Naive thymus-derived CD4-positive, alpha-beta T cell (primary cell): ENCODE measurements at regions not wholly inside any gene's neighbourhood (a gene's known extent, or its start where the extent isn't known, plus 50 kb on each side); places are given as distances from the start of the nearest gene placed in this dataset.

Experiments used
- ATAC-seq: fragments of 150-1000 bp; cut with Tn5 transposase; 2 replicates; pipeline ENCODE4 v1.10.0; 2021; ENCODE audit warnings: mild to moderate bottlenecking, moderate library complexity
- CTCF ChIA-PET: fragments of 350-600 bp; sonication (Branson Sonifier 250); formaldehyde crosslinking; loops from one replicate; lab custom pipeline; 2021; ENCODE audit warnings: antibody characterized with exemption; lab: Charles Lee
- POLR2A ChIA-PET: fragments of 350-600 bp; sonication (Branson Sonifier 250); formaldehyde crosslinking; loops from one replicate; lab custom pipeline; 2021; ENCODE audit warnings: antibody characterized with exemption, inconsistent platforms; lab: Charles Lee
- DNase-seq, 9 donors: peaks; one replicate each; pipeline versions ENCODE4 v3.0.0 to v3.0.0-alpha.2; 2020 to 2022; ENCODE audit warnings: mixed read lengths in 1 of 9
- H3K27ac ChIP-seq: one replicate; pipeline ENCODE4 v1.7.0; 2013; ENCODE audit warnings: mild to moderate bottlenecking, low read depth, low read length, moderate library complexity
- H3K27me3 ChIP-seq, 2 donors: one replicate each; pipeline ENCODE4 v1.7.0; 2013; ENCODE audit warnings: low read length in 2 of 2, mild to moderate bottlenecking in 2 of 2, moderate library complexity in 2 of 2; ENCODE audit not compliant: control insufficient read depth in 2 of 2, insufficient read depth in 2 of 2
- H3K36me3 ChIP-seq, 3 experiments: 1 replicate in 2 of 3; 2 replicates in 1 of 3; pipeline ENCODE4 v1.7.0; 2013; ENCODE audit warnings: low read length in 3 of 3, mild to moderate bottlenecking in 3 of 3, moderate library complexity in 1 of 3; ENCODE audit not compliant: insufficient read depth in 3 of 3, control insufficient read depth in 2 of 3
- H3K4me1 ChIP-seq, 2 donors: one replicate each; pipeline ENCODE4 v1.7.0; 2013; ENCODE audit warnings: low read length in 2 of 2, mild to moderate bottlenecking in 2 of 2, moderate library complexity in 1 of 2; ENCODE audit not compliant: control insufficient read depth in 2 of 2, insufficient read depth in 2 of 2
- H3K4me3 ChIP-seq: 2 replicates; pipeline ENCODE4 v1.7.0; 2013; ENCODE audit warnings: mild to moderate bottlenecking, low read length
- H3K9me3 ChIP-seq, 3 experiments: 1 replicate in 2 of 3; 2 replicates in 1 of 3; pipeline ENCODE4 v1.7.0; 2013; ENCODE audit warnings: low read length in 3 of 3; ENCODE audit not compliant: control insufficient read depth in 2 of 3
- H3K27ac Mint-ChIP-seq, 9 donors: one replicate each; pipeline ENCODE4 v1.8.0; 2020 to 2022; ENCODE audit warnings: mixed read lengths in 9 of 9, mild to moderate bottlenecking in 8 of 9, moderate library complexity in 5 of 9, inconsistent platforms in 2 of 9
- H3K27me3 Mint-ChIP-seq, 5 donors: one replicate each; pipeline ENCODE4 v1.8.0; 2021 to 2022; ENCODE audit warnings: mixed read lengths in 5 of 5, mild to moderate bottlenecking in 1 of 5
- H3K36me3 Mint-ChIP-seq, 5 donors: one replicate each; pipeline ENCODE4 v1.8.0; 2020 to 2022; ENCODE audit warnings: mixed read lengths in 5 of 5, mild to moderate bottlenecking in 3 of 5, inconsistent platforms in 1 of 5
- H3K4me1 Mint-ChIP-seq, 7 donors: one replicate each; pipeline ENCODE4 v1.8.0; 2020 to 2022; ENCODE audit warnings: mixed read lengths in 7 of 7, mild to moderate bottlenecking in 3 of 7, inconsistent platforms in 1 of 7
- H3K4me3 Mint-ChIP-seq, 10 donors: one replicate each; pipeline ENCODE4 v1.8.0; 2020 to 2022; ENCODE audit warnings: mild to moderate bottlenecking in 10 of 10, mixed read lengths in 10 of 10, moderate library complexity in 6 of 10, inconsistent platforms in 2 of 10
- H3K9me3 Mint-ChIP-seq, 11 donors: one replicate each; pipeline ENCODE4 v1.8.0; 2020 to 2022; ENCODE audit warnings: mixed read lengths in 11 of 11, mild to moderate bottlenecking in 4 of 11, inconsistent platforms in 1 of 11, moderate library complexity in 1 of 11
- intact Hi-C, 2 donors: fragments of 100-400 bp; cut with micrococcal nuclease; formaldehyde crosslinking; loops; one replicate each; pipeline ENCODE4 v1.15.1; 2023

GRCh38 chr2:100194951-100195350 lies 52.6 kb upstream of the AFF3 start:
- Mint-ChIP-seq H3K4me1 (peaks cover 0 to 5% (median 0%) of the 10 kb centered on the region in 7 donors), H3K27ac (no peak overlapping the region), H3K9me3 (peaks cover 0 to 4% (median 0%) of the 10 kb centered on the region in 11 donors), H3K4me3 (no peak overlapping the region), H3K27me3 (peaks cover 0 to 13% (median 4%) of the 10 kb centered on the region in 5 donors), H3K36me3 (no peaks in the 10 kb centered on the region)
- ChIA-PET CTCF (no interaction called here), POLR2A (no interaction called here)
- no peaks in the 10 kb centered on the region for H3K27me3 ChIP-seq
- DNase-seq (no peak), ATAC-seq (no peak)
- H3K36me3 ChIP-seq: no peaks in the 10 kb centered on the region
- no peaks in the 10 kb centered on the region for H3K9me3 ChIP-seq
- no peak overlapping the region for H3K27ac ChIP-seq
- intact Hi-C loops: no loop called here
- no peak overlapping the region for H3K4me3 ChIP-seq
- no peaks in the 10 kb centered on the region for H3K4me1 ChIP-seq

GRCh38 chr2:100193291-100193710 lies 50.9 kb upstream of the AFF3 start:
- Mint-ChIP-seq H3K4me3 (no peak overlapping the region), H3K27me3 (peaks cover 0 to 13% (median 4%) of the 10 kb centered on the region in 5 donors), H3K9me3 (peaks cover 0 to 4% (median 0%) of the 10 kb centered on the region in 11 donors), H3K4me1 (peaks cover 0 to 5% (median 0%) of the 10 kb centered on the region in 7 donors), H3K27ac (no peak overlapping the region), H3K36me3 (no peaks in the 10 kb centered on the region)
- no peak for DNase-seq
- H3K36me3 ChIP-seq: no peaks in the 10 kb centered on the region
- POLR2A ChIA-PET: no interaction called here
- H3K27ac ChIP-seq: no peak overlapping the region
- H3K4me3 ChIP-seq: no peak overlapping the region
- ATAC-seq: no peak
- H3K4me1 ChIP-seq: no peaks in the 10 kb centered on the region
- H3K9me3 ChIP-seq: no peaks in the 10 kb centered on the region
- intact Hi-C loops: no loop called here
- H3K27me3 ChIP-seq: no peaks in the 10 kb centered on the region
- CTCF ChIA-PET: no interaction called here

GRCh38 chr2:100192825-100193224 lies 50.4 kb upstream of the AFF3 start:
- POLR2A ChIA-PET: no interaction called here
- Histone ChIP-seq H3K9me3 (no peaks in the 10 kb centered on the region), H3K4me1 (no peaks in the 10 kb centered on the region), H3K27me3 (no peaks in the 10 kb centered on the region), H3K4me3 (no peak overlapping the region), H3K36me3 (no peaks in the 10 kb centered on the region), H3K27ac (no peak overlapping the region)
- H3K4me1 Mint-ChIP-seq: peaks cover 0 to 5% (median 0%) of the 10 kb centered on the region in 7 donors
- ATAC-seq (no peak), DNase-seq (no peak)
- no peaks in the 10 kb centered on the region for H3K36me3 Mint-ChIP-seq
- no peak overlapping the region for H3K27ac Mint-ChIP-seq
- intact Hi-C loops: no loop called here
- CTCF ChIA-PET: no interaction called here
- H3K27me3 Mint-ChIP-seq: peaks cover 0 to 13% (median 4%) of the 10 kb centered on the region in 5 donors
- H3K4me3 Mint-ChIP-seq: no peak overlapping the region
- H3K9me3 Mint-ChIP-seq: peaks cover 0 to 4% (median 0%) of the 10 kb centered on the region in 11 donors

GRCh38 chr2:100192300-100192699 lies 49.9 kb upstream of the AFF3 start:
- no peak for DNase-seq
- H3K4me3 ChIP-seq: no peak overlapping the region
- no peaks in the 10 kb centered on the region for H3K9me3 ChIP-seq
- no peak for ATAC-seq
- H3K27me3 Mint-ChIP-seq: peaks cover 0 to 13% (median 4%) of the 10 kb centered on the region in 5 donors
- ChIA-PET POLR2A (no interaction called here), CTCF (no interaction called here)
- H3K27ac ChIP-seq: no peak overlapping the region
- peaks cover 0 to 5% (median 0%) of the 10 kb centered on the region in 7 donors for H3K4me1 Mint-ChIP-seq
- H3K27me3 ChIP-seq: no peaks in the 10 kb centered on the region
- peaks cover 0 to 4% (median 0%) of the 10 kb centered on the region in 11 donors for H3K9me3 Mint-ChIP-seq
- H3K4me1 ChIP-seq: no peaks in the 10 kb centered on the region
- no peak overlapping the region for H3K27ac Mint-ChIP-seq
- H3K36me3 Mint-ChIP-seq: no peaks in the 10 kb centered on the region
- H3K4me3 Mint-ChIP-seq: no peak overlapping the region
- intact Hi-C loops: no loop called here
- H3K36me3 ChIP-seq: no peaks in the 10 kb centered on the region
